ENCODE measurements at regions not wholly inside any gene's neighbourhood (a gene's known extent, or its start where the extent isn't known, plus 50 kb on each side); places are given as distances from the start of the nearest gene placed in this dataset.

- Mint-ChIP-seq H3K27me3 (ENCODE audit: unreplicated experiment) (peaks cover 6% of the 10 kb centered on the region), H3K4me3 (ENCODE audit: unreplicated experiment) (no peak overlapping the region), H3K9me3 (ENCODE audit: unreplicated experiment) (peaks cover 4% of the 10 kb centered on the region), H3K36me3 (ENCODE audit: unreplicated experiment) (no peaks in the 10 kb centered on the region), H3K27ac (ENCODE audit: unreplicated experiment) (no peak overlapping the region), H3K4me1 (ENCODE audit: low read depth, unreplicated experiment) (peaks cover 9% of the 10 kb centered on the region)
- TF ChIP-seq, protein P1, sequence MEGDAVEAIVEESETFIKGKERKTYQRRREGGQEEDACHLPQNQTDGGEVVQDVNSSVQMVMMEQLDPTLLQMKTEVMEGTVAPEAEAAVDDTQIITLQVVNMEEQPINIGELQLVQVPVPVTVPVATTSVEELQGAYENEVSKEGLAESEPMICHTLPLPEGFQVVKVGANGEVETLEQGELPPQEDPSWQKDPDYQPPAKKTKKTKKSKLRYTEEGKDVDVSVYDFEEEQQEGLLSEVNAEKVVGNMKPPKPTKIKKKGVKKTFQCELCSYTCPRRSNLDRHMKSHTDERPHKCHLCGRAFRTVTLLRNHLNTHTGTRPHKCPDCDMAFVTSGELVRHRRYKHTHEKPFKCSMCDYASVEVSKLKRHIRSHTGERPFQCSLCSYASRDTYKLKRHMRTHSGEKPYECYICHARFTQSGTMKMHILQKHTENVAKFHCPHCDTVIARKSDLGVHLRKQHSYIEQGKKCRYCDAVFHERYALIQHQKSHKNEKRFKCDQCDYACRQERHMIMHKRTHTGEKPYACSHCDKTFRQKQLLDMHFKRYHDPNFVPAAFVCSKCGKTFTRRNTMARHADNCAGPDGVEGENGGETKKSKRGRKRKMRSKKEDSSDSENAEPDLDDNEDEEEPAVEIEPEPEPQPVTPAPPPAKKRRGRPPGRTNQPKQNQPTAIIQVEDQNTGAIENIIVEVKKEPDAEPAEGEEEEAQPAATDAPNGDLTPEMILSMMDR (IDR thresholded peaks at IDR 0.05; ENCODE audit: partially characterized antibody, unreplicated experiment): no peak
- DNase-seq: no peak
These were observed 201.2 kb upstream of the RPL38 start for GRCh38 chr17:74002241-74002640.

- TF ChIP-seq, protein P1 (IDR thresholded peaks at IDR 0.05; ENCODE audit: partially characterized antibody, unreplicated experiment): no peak
- H3K27me3 Mint-ChIP-seq (ENCODE audit: unreplicated experiment): peaks cover 15% of the 10 kb centered on the region
- H3K4me1 Mint-ChIP-seq (ENCODE audit: low read depth, unreplicated experiment): peaks cover 24% of the 10 kb centered on the region
- H3K36me3 Mint-ChIP-seq (ENCODE audit: unreplicated experiment): no peaks in the 10 kb centered on the region
- no peak overlapping the region for H3K27ac Mint-ChIP-seq (ENCODE audit: unreplicated experiment)
- no peak overlapping the region for H3K4me3 Mint-ChIP-seq (ENCODE audit: unreplicated experiment)
- no peak for DNase-seq
- peaks cover 8% of the 10 kb centered on the region for H3K9me3 Mint-ChIP-seq (ENCODE audit: unreplicated experiment)
These were observed 199.4 kb upstream of the RPL38 start for GRCh38 chr17:74004056-74004455.

- TF ChIP-seq, protein P1 (IDR thresholded peaks at IDR 0.05; ENCODE audit: partially characterized antibody, unreplicated experiment): no peak
- peak overlapping the region; percentile 7 for H3K27ac Mint-ChIP-seq (ENCODE audit: unreplicated experiment)
- H3K4me3 Mint-ChIP-seq (ENCODE audit: unreplicated experiment): no peak overlapping the region
- H3K36me3 Mint-ChIP-seq (ENCODE audit: unreplicated experiment): no peaks in the 10 kb centered on the region
- H3K27me3 Mint-ChIP-seq (ENCODE audit: unreplicated experiment): peaks cover 19% of the 10 kb centered on the region
- no peak for DNase-seq
- peaks cover 13% of the 10 kb centered on the region for H3K9me3 Mint-ChIP-seq (ENCODE audit: unreplicated experiment)
- H3K4me1 Mint-ChIP-seq (ENCODE audit: low read depth, unreplicated experiment): peaks cover 39% of the 10 kb centered on the region
These were observed 197.7 kb upstream of the RPL38 start for GRCh38 chr17:74005790-74006189.

DNA sequence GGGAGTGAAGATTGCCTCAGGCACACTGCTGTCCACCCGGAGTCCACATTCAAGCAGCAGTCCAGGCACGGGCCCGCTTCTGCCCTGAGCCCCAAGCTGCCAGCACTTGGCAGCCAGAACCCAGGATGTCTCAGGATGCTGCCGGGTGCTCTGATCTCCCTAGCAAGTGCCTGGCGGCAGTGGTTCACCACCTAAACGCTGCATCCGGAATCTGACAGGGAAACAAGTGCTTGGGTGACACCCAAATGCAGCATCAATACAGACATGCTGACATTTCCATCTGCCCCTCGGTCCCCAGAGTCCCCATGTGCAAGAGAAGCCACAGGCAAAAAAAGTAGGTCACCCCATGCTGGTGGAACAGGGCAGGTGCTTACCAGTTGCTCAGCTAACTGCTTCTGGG is 197.1 kb upstream of the RPL38 start:
- Mint-ChIP-seq H3K27me3 (ENCODE audit: unreplicated experiment) (peaks cover 21% of the 10 kb centered on the region), H3K27ac (ENCODE audit: unreplicated experiment) (no peak overlapping the region), H3K4me3 (ENCODE audit: unreplicated experiment) (no peak overlapping the region), H3K4me1 (ENCODE audit: low read depth, unreplicated experiment) (peaks cover 44% of the 10 kb centered on the region), H3K9me3 (ENCODE audit: unreplicated experiment) (peaks cover 14% of the 10 kb centered on the region), H3K36me3 (ENCODE audit: unreplicated experiment) (no peaks in the 10 kb centered on the region)
- TF ChIP-seq, protein P1 (IDR thresholded peaks at IDR 0.05; ENCODE audit: partially characterized antibody, unreplicated experiment): no peak
- no peak for DNase-seq

GRCh38 chr17:74008196-74008595 is 195.3 kb upstream of the RPL38 start:
- no peak overlapping the region for H3K27ac Mint-ChIP-seq (ENCODE audit: unreplicated experiment)
- peaks cover 28% of the 10 kb centered on the region for H3K27me3 Mint-ChIP-seq (ENCODE audit: unreplicated experiment)
- H3K4me3 Mint-ChIP-seq (ENCODE audit: unreplicated experiment): no peak overlapping the region
- DNase-seq: no peak
- TF ChIP-seq, protein P1 (IDR thresholded peaks at IDR 0.05; ENCODE audit: partially characterized antibody, unreplicated experiment): peak; percentile 37
- H3K4me1 Mint-ChIP-seq (ENCODE audit: low read depth, unreplicated experiment): peaks cover 55% of the 10 kb centered on the region
- no peaks in the 10 kb centered on the region for H3K36me3 Mint-ChIP-seq (ENCODE audit: unreplicated experiment)
- H3K9me3 Mint-ChIP-seq (ENCODE audit: unreplicated experiment): peaks cover 25% of the 10 kb centered on the region

Measured in glutamatergic neuron (in vitro differentiated cells).